GM21515 (cell line): ENCODE measurements at regions not wholly inside any gene's neighbourhood (a gene's known extent, or its start where the extent isn't known, plus 50 kb on each side); places are given as distances from the start of the nearest gene placed in this dataset.

Source experiments
- ATAC-seq: cut with Tn5 transposase; IDR thresholded peaks from one replicate; pipeline ENCODE4 v1.9.1; 2021; ENCODE audit not compliant: unreplicated experiment

DNA sequence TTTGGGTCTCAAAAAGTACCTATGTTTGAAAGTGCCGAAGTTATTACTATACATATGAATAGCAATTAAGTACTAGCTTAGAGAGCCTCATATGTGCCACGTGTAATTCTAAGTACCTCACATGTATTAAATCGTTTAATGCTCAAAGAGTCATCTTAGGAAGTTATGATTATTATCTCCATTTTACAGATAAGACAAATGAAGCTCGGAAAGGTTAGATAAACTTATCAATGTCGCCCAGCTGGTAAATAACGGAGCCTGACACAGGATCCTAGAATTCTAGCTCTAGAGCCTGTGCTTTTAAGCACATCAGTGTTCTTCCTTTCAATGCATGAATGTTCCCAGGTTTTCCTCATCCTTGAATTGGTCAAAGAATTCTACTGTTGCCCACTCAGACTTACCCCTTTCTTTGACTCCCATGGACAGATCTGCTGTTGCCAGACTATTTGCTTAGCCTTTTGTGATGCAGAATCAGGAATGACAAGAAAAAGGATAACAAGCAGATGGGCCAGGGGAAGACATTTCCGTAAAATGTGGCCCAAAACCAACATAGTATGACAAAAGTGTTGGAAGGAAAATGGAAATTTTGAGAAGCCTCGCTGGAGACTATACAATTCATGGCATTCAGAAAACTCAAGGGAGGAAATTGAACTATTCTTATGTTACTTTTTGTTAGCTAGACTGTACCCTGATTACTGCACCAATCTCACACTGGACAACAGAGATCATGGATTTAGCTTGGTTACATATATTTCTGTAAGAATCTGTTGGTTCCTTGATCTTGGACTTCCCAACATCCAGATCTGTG is 237.1 kb upstream of the CITED2 start:
- ATAC-seq = no peak

GRCh38 chr6:139608466-139609261 is 234.2 kb upstream of the CITED2 start:
- ATAC-seq = no peak

- no peak for ATAC-seq
These were observed 230.9 kb upstream of the CITED2 start for GRCh38 chr6:139605350-139605749.

DNA sequence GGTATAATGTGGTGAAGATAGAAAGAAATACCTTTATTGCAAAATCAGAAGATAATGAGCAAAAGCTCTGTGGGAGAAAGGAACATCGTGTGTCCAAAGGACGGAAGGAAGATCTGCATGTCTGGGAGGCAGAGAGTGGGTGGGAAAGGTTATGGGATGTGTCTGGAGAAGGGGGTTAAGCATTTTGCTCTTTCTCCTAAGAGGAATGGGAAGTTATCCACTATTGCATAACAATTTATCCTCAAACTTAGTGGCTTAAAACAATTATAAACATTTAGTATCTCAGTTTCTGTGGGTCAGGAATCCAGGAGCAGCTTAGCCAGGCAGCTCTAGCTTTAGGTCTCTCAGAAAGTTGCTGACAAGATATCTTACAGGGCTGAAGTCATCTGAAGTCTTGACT is 229.1 kb upstream of the CITED2 start:
- no peak for ATAC-seq

- ATAC-seq = no peak
These were observed 228.1 kb upstream of the CITED2 start for GRCh38 chr6:139602577-139602976.

- peak; percentile 96 for ATAC-seq
These were observed 226.5 kb upstream of the CITED2 start for GRCh38 chr6:139600919-139601475.

GRCh38 chr6:139600343-139600742 is 225.9 kb upstream of the CITED2 start:
- ATAC-seq = peak; percentile 15

GRCh38 chr6:139597771-139598755 is 223.6 kb upstream of the CITED2 start:
- no peak for ATAC-seq

- ATAC-seq = no peak
These were observed 222.8 kb upstream of the CITED2 start for GRCh38 chr6:139597087-139597763.

GRCh38 chr6:139595183-139595582 is 220.7 kb upstream of the CITED2 start:
- no peak for ATAC-seq

GRCh38 chr6:139594333-139594965 is 220.0 kb upstream of the CITED2 start:
- no peak for ATAC-seq

DNA sequence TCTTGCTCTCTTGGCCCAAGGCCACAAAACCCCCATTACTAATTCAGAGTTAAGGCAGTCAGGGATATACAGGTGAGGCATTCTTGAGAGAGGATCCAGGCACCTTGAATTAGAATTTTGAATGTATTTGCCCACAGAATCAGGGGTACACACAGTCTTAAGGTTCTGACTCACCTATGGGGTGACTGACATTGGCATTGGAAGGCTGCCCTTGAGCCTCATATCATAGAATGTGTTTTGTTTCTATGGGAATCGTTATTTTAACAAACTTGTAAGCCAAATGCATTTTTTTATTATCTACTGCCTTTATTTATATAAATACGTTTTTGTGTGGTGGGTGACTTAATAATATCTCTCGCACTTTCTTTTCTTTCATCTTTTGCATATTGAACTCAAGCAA is 218.6 kb upstream of the CITED2 start:
- no peak for ATAC-seq

GRCh38 chr6:139592011-139592410 is 217.6 kb upstream of the CITED2 start:
- no peak for ATAC-seq

DNA sequence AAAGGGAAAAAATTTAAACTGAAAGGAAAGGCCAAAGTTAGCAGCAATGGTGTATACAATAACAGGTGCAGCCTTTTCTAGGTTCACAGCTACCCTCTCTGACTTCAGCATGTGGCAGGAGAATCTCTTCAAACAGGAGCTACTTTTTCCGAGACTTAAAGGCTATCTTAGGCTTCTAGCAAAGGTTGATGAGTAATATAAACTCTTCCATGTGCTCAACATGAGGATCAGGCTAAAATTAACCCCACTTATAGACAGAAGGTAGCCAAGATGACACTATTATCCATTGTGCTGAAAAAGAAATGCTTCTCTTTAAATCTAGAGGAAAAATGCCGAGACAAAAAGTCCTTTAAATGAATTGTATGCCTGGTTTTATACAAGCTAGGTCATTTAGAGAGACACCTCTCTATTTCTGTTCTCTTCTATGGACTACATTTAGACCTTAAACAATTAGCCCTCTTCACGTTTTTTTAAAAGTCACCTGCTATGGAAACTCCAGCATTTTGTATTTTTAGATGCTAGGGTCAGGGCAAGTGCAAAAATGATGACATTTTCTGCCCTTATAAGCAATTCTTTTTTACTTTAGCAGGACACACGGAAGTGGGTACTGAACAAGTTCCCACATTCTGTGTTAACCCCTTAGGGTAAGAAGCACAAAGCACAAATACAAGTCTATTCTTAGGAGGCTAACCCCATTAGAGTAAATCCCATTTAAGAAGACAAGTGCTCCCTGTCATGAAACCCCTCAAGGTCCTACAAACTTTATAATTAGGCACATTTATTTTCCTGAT is 216.8 kb upstream of the CITED2 start:
- ATAC-seq = no peak

DNA sequence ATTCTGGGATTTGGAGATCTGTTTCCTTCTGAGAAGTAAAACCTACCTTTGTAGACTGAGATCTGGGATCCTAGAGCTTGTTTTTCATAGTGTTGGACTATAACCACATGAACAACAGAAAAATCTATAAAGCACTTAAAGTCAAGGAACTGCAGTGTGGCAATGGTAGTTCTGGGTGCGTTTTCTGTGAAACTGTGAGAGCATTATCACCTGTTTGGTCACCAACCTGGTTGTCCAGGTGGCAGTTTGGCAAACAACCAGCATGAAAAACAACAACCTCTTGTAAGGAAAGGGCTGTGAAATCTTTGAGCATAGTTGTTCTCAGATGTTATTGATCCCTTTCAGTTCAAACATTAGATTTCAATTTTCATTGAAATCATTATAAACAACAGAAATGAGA is 215.8 kb upstream of the CITED2 start:
- no peak for ATAC-seq

DNA sequence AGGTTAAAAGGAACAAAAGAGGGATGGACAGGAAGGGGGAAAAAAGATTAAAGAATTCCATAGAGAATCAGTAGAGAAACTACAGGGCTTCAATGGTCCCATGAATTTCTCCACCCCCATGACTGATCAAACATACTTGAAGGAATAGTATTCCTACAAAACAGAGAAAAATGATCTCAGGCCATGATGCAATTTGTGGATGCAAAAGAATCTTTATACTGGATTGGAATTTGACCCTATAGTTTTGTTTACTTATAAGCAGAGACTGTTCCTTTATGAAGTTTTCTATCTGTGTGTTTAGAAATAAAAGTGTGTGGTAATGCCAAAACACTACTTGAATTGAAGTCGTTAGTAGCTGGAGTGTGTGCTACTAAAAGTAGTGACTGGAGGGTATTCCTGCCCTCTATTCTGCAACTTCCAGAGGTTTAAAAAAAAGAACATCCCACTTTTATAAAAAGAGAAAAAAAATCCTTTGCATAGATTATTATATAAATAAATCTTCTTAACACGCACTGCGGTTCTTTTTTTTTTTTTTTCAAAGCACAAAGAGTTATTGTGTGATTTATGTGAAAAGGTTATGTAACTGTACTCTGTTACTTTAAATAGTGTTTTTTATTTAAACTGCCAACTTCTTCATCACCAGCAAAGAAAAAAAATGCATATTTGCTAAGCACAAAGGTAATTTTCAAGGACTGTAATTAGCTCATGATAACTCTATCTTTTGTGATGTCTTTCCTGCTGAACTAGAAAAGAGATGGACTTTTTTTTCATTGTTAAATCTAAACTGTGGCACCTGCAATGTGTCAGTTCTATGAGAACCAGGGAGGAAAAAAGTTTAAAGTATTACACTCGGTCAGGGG is 214.5 kb upstream of the CITED2 start:
- ATAC-seq = no peak

DNA sequence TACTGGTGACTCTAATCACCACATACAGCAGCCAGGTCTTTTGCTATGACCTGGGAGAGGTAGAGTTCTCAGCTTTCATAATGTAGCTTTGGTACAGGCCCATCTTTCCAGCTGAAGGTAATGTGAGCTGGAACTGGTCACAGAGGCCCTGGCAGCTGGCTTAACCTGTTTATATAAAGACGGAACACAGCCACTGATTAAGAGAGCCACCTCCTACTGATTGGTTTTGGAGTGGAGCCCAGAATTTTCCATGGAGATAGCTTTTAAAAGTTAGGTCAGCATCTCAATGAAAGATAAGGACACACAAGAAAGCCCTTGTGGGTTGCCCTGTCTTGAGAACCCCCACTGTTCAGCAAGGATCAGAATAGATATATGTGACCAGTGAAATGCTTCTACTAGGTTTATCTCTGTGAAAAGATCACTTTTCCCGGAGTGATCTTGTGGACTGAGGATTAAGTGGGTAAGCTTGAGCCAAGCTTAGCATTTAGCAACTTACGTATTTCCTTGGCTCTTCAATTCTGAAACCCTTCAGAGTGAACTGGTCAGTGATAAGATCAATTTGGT is 213.7 kb upstream of the CITED2 start:
- ATAC-seq = no peak

DNA sequence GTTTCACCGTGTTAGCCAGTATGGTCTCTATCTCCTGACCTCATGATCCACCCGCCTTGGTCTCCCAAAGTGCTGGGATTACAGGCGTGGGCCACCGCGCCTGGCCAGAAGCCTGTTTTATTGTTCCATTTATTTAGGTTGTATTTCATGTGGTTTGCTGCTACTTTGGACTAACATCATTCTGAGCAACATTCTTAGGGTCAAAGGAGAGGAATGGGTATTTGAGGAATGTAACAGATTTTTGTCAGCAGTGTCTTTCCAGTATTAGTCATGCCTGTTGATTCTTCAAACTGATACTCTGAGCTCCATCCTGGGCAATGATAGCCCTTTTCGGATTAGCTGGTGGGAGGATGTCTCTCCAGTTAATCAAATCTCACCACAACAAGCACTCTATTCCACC is 213.0 kb upstream of the CITED2 start:
- ATAC-seq = no peak
